ENCODE measurements at regions not wholly inside any gene's neighbourhood (a gene's known extent, or its start where the extent isn't known, plus 50 kb on each side); places are given as distances from the start of the nearest gene placed in this dataset.

GRCh38 chr11:131228378-131228777, 142.0 kb upstream of the NTM start:
- Mint-ChIP-seq H3K9me3 (ENCODE audit: unreplicated experiment) (peaks cover 10% of the 10 kb centered on the region), H3K36me3 (ENCODE audit: insufficient read depth, unreplicated experiment) (no peaks in the 10 kb centered on the region), H3K27ac (ENCODE audit: unreplicated experiment) (no peak overlapping the region), H3K4me1 (ENCODE audit: low read depth, unreplicated experiment) (no peaks in the 10 kb centered on the region), H3K27me3 (ENCODE audit: insufficient read depth, unreplicated experiment) (peaks cover 16% of the 10 kb centered on the region), H3K4me3 (ENCODE audit: unreplicated experiment) (no peak overlapping the region)
- no peak for DNase-seq
- no TSS peak for BruUV-seq (replicated peaks)
- Histone ChIP-seq H3K9me3 (no peaks in the 10 kb centered on the region), H3K4me3 (ENCODE audit: low read depth, low read length) (no peak overlapping the region), H3K4me1 (no peaks in the 10 kb centered on the region), H3K27me3 (replicated peaks; ENCODE audit: control insufficient read depth, insufficient read depth, low read length) (no peaks in the 10 kb centered on the region), H3K36me3 (ENCODE audit: control insufficient read depth, insufficient read depth, low read length) (no peaks in the 10 kb centered on the region)
- CTCF ChIA-PET = no interaction called here
- no peak for TF ChIP-seq CTCF (IDR thresholded peaks at IDR 0.05; ENCODE audit: insufficient read depth in 1 of 2, low read depth in 1 of 2, low read length in 1 of 2, severe bottlenecking in 1 of 2, unreplicated experiment in 1 of 2)
- POLR2A ChIA-PET = no interaction called here
- intact Hi-C loops (cut with micrococcal nuclease; ENCODE audit: unreplicated experiment) = no loop called here

DNA sequence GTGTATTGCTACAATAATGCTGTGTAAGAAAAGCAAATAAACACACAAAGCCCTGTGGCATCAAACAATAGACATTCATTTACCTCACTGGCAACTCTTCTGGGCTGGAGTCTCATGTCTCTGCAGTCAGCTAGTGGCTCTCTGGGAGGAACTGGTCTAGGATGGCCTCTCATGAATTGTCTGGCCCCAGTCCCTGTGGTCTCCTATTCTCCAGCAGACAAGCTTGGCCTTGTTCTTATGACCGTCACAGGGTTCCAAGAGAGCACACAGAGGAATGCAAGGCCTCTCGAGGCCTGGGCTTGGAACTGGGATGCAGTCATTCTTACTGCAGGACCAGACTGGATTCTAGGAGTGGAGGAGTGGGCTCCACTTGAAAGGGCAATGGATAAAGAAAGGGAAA, 141.2 kb upstream of the NTM start:
- H3K4me3 Mint-ChIP-seq (ENCODE audit: unreplicated experiment) = no peak overlapping the region
- no TSS peak for BruUV-seq (replicated peaks)
- Histone ChIP-seq H3K9me3 (no peaks in the 10 kb centered on the region), H3K4me3 (ENCODE audit: low read depth, low read length) (no peak overlapping the region), H3K36me3 (ENCODE audit: control insufficient read depth, insufficient read depth, low read length) (no peaks in the 10 kb centered on the region), H3K4me1 (no peaks in the 10 kb centered on the region), H3K27me3 (replicated peaks; ENCODE audit: control insufficient read depth, insufficient read depth, low read length) (no peaks in the 10 kb centered on the region)
- H3K36me3 Mint-ChIP-seq (ENCODE audit: insufficient read depth, unreplicated experiment) = no peaks in the 10 kb centered on the region
- H3K27me3 Mint-ChIP-seq (ENCODE audit: insufficient read depth, unreplicated experiment) = peaks cover 13% of the 10 kb centered on the region
- H3K27ac Mint-ChIP-seq (ENCODE audit: unreplicated experiment) = no peak overlapping the region
- TF ChIP-seq CTCF (IDR thresholded peaks at IDR 0.05; ENCODE audit: insufficient read depth in 1 of 2, low read depth in 1 of 2, low read length in 1 of 2, severe bottlenecking in 1 of 2, unreplicated experiment in 1 of 2) = no peak
- DNase-seq = no peak
- peaks cover 10% of the 10 kb centered on the region for H3K9me3 Mint-ChIP-seq (ENCODE audit: unreplicated experiment)
- CTCF ChIA-PET = no interaction called here
- POLR2A ChIA-PET = no interaction called here
- intact Hi-C loops (cut with micrococcal nuclease; ENCODE audit: unreplicated experiment) = no loop called here
- H3K4me1 Mint-ChIP-seq (ENCODE audit: low read depth, unreplicated experiment) = no peaks in the 10 kb centered on the region

- ChIA-PET POLR2A (no interaction called here), CTCF (interaction anchor here (0.7 kb wide), 1 partner anchor 167 kb away, joined by 4 read pairs; no protein-coding TSS in a partner anchor)
- H3K27me3 Mint-ChIP-seq (ENCODE audit: insufficient read depth, unreplicated experiment) = peaks cover 16% of the 10 kb centered on the region
- H3K36me3 Mint-ChIP-seq (ENCODE audit: insufficient read depth, unreplicated experiment) = no peaks in the 10 kb centered on the region
- no peak overlapping the region for H3K4me3 Mint-ChIP-seq (ENCODE audit: unreplicated experiment)
- H3K4me3 ChIP-seq (ENCODE audit: low read depth, low read length) = no peak overlapping the region
- H3K9me3 ChIP-seq = no peaks in the 10 kb centered on the region
- TF ChIP-seq CTCF (IDR thresholded peaks at IDR 0.05; ENCODE audit: insufficient read depth in 1 of 2, low read depth in 1 of 2, low read length in 1 of 2, severe bottlenecking in 1 of 2, unreplicated experiment in 1 of 2) = no peak
- 0 out of 2 replicates have a peak, but pooled peaks cover 2% of the 10 kb centered on the region for H3K27me3 ChIP-seq (replicated peaks; ENCODE audit: control insufficient read depth, insufficient read depth, low read length)
- intact Hi-C loops (cut with micrococcal nuclease; ENCODE audit: unreplicated experiment) = no loop called here
- H3K4me1 Mint-ChIP-seq (ENCODE audit: low read depth, unreplicated experiment) = no peaks in the 10 kb centered on the region
- no peaks in the 10 kb centered on the region for H3K36me3 ChIP-seq (ENCODE audit: control insufficient read depth, insufficient read depth, low read length)
- no peak overlapping the region for H3K27ac Mint-ChIP-seq (ENCODE audit: unreplicated experiment)
- no peaks in the 10 kb centered on the region for H3K9me3 Mint-ChIP-seq (ENCODE audit: unreplicated experiment)
- DNase-seq = no peak
- H3K4me1 ChIP-seq = no peaks in the 10 kb centered on the region
- BruUV-seq (replicated peaks) = no TSS peak
These were observed 139.0 kb upstream of the NTM start for GRCh38 chr11:131231317-131231940.
